BE2C (cell line): ENCODE measurements at regions not wholly inside any gene's neighbourhood (a gene's known extent, or its start where the extent isn't known, plus 50 kb on each side); places are given as distances from the start of the nearest gene placed in this dataset.

Experiments used
- DNase-seq: peaks from one replicate; pipeline ENCODE4 v3.0.0-alpha.2; 2020
- H3K27me3 ChIP-seq: fragments of 250-450 bp; sonication (Bioruptor Pico); 2 replicates; pipeline ENCODE4 v1.5.1; 2020; ENCODE audit warnings: mild to moderate bottlenecking
- H3K36me3 ChIP-seq: fragments of 250-450 bp; sonication (Bioruptor Pico); 2 replicates; pipeline ENCODE4 v1.5.1; 2020; ENCODE audit warnings: mild to moderate bottlenecking
- H3K4me1 ChIP-seq: fragments of 250-450 bp; sonication (Bioruptor Pico); 2 replicates; pipeline ENCODE4 v1.5.1; 2020
- H3K4me3 ChIP-seq: 2 replicates; pipeline ENCODE4 v1.5.1; 2011; ENCODE audit warnings: low read depth, low read length
- H3K9me3 ChIP-seq: fragments of 250-450 bp; sonication (Bioruptor Pico); 2 replicates; pipeline ENCODE4 v1.5.1; 2020
- TF ChIP-seq, protein P1 (sequence below): IDR thresholded peaks from 2 replicates; pipeline ENCODE4 v1.5.1; 2012; ENCODE audit warnings: mild to moderate bottlenecking, low read depth, low read length

DNA sequence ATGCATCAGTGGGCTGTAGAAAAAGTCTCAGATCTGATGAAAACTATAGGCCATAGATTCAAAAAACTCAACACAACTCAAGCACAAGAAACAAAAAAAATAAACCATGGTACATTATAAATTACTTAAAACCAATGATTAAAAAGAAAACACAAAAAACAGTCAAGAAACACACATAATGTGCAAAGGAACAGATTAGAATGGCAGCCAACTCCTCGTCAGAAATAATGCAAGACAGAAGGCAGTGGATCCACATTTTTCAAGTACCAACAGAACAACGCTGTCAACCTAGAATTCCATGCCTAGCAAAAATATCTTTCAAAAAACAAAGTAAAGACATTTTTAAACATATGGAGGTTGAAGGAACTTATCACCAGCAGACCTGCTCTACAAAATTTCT is 69.7 kb downstream of the PSMB1 start:
- DNase-seq: no peak
- H3K9me3 ChIP-seq: no peaks in the 10 kb centered on the region
- H3K36me3 ChIP-seq: no peaks in the 10 kb centered on the region
- H3K4me1 ChIP-seq: no peaks in the 10 kb centered on the region
- H3K4me3 ChIP-seq: no peak overlapping the region
- TF ChIP-seq, protein P1, sequence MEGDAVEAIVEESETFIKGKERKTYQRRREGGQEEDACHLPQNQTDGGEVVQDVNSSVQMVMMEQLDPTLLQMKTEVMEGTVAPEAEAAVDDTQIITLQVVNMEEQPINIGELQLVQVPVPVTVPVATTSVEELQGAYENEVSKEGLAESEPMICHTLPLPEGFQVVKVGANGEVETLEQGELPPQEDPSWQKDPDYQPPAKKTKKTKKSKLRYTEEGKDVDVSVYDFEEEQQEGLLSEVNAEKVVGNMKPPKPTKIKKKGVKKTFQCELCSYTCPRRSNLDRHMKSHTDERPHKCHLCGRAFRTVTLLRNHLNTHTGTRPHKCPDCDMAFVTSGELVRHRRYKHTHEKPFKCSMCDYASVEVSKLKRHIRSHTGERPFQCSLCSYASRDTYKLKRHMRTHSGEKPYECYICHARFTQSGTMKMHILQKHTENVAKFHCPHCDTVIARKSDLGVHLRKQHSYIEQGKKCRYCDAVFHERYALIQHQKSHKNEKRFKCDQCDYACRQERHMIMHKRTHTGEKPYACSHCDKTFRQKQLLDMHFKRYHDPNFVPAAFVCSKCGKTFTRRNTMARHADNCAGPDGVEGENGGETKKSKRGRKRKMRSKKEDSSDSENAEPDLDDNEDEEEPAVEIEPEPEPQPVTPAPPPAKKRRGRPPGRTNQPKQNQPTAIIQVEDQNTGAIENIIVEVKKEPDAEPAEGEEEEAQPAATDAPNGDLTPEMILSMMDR: no peak
- no peaks in the 10 kb centered on the region for H3K27me3 ChIP-seq

- TF ChIP-seq, protein P1: peak; percentile 17; the same call in 1 of the 2 replicates
- H3K36me3 ChIP-seq: no peaks in the 10 kb centered on the region
- no peaks in the 10 kb centered on the region for H3K4me1 ChIP-seq
- no peaks in the 10 kb centered on the region for H3K9me3 ChIP-seq
- H3K4me3 ChIP-seq: no peak overlapping the region
- no peaks in the 10 kb centered on the region for H3K27me3 ChIP-seq
- DNase-seq: no peak
Measured at GRCh38 chr6:170480050-170480692, 72.9 kb downstream of the PSMB1 start.

GRCh38 chr6:170476360-170476759 is 76.7 kb downstream of the PSMB1 start:
- H3K9me3 ChIP-seq: no peaks in the 10 kb centered on the region
- H3K36me3 ChIP-seq: no peaks in the 10 kb centered on the region
- no peak for DNase-seq
- H3K4me1 ChIP-seq: no peaks in the 10 kb centered on the region
- TF ChIP-seq, protein P1: no peak
- H3K27me3 ChIP-seq: no peaks in the 10 kb centered on the region
- no peak overlapping the region for H3K4me3 ChIP-seq

DNA sequence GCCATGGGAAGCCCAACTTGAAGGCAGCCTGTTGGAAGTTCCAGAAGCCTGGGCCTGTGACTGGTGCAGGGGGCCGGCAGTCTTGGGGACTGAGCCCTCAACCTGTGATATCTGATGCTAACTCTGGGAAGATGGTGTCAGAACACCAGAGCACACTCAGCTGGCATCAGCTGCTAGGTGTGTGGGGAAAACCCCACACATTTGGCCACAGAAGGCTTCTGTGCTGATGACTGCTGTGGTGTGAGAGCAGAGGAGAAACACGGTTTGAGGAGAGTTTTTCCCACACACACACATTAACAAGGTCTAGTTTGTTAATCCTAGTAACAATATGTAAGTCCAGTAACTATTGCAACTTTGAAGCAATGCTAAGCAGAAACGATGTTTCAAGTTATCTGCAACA is 78.0 kb downstream of the PSMB1 start:
- no peaks in the 10 kb centered on the region for H3K27me3 ChIP-seq
- no peaks in the 10 kb centered on the region for H3K4me1 ChIP-seq
- no peaks in the 10 kb centered on the region for H3K9me3 ChIP-seq
- TF ChIP-seq, protein P1: no peak
- no peak for DNase-seq
- H3K4me3 ChIP-seq: no peak overlapping the region
- H3K36me3 ChIP-seq: no peaks in the 10 kb centered on the region

GRCh38 chr6:170473801-170474200 is 79.3 kb downstream of the PSMB1 start:
- no peak for DNase-seq
- Histone ChIP-seq H3K4me1 (no peaks in the 10 kb centered on the region), H3K4me3 (no peak overlapping the region), H3K36me3 (no peaks in the 10 kb centered on the region), H3K27me3 (no peaks in the 10 kb centered on the region), H3K9me3 (no peaks in the 10 kb centered on the region)
- TF ChIP-seq, protein P1: no peak

- no peak overlapping the region for H3K4me3 ChIP-seq
- TF ChIP-seq, protein P1: no peak
- no peaks in the 10 kb centered on the region for H3K4me1 ChIP-seq
- no peaks in the 10 kb centered on the region for H3K36me3 ChIP-seq
- DNase-seq: no peak
- H3K9me3 ChIP-seq: no peaks in the 10 kb centered on the region; the same call in 1 of the 2 replicates
- H3K27me3 ChIP-seq: no peaks in the 10 kb centered on the region
Measured at GRCh38 chr6:170473301-170473717, 79.8 kb downstream of the PSMB1 start.
